SK-N-SH treated with all-trans-retinoic acid at 6 μM for 48 hours (cell line): ENCODE measurements at regions not wholly inside any gene's neighbourhood (a gene's known extent, or its start where the extent isn't known, plus 50 kb on each side); places are given as distances from the start of the nearest gene placed in this dataset.

Experiments used
- ARNTL ChIP-seq: fragments of 450-650 bp; formaldehyde crosslinking; IDR thresholded peaks from 2 replicates; pipeline ENCODE4 v1.5.0; 2020; ENCODE audit warnings: low read depth, mild to moderate bottlenecking, moderate library complexity, borderline replicate concordance
- ESRRG ChIP-seq: fragments of 250-450 bp; sonication (Bioruptor Pico); IDR thresholded peaks from 2 replicates; pipeline ENCODE4 v1.6.1; 2021; ENCODE audit warnings: mild to moderate bottlenecking
- GLIS3 ChIP-seq: fragments of 250-450 bp; sonication (Bioruptor Pico); IDR thresholded peaks from 2 replicates; pipeline ENCODE4 v1.5.0; 2020; ENCODE audit warnings: mild to moderate bottlenecking, moderate library complexity
- OSR1 ChIP-seq: fragments of 250-450 bp; sonication (Bioruptor Pico); IDR thresholded peaks from 2 replicates; pipeline ENCODE4 v1.8.0; 2022; ENCODE audit warnings: moderate library complexity, mild to moderate bottlenecking, inconsistent platforms
- POU6F1 ChIP-seq: fragments of 250-450 bp; sonication (Bioruptor Pico); IDR thresholded peaks from 2 replicates; pipeline ENCODE4 v1.8.0; 2021; ENCODE audit warnings: low read depth, mild to moderate bottlenecking, moderate library complexity, borderline replicate concordance
- PPARA ChIP-seq: fragments of 250-450 bp; sonication (Bioruptor Pico); IDR thresholded peaks from 2 replicates; pipeline ENCODE4 v1.5.0; 2020; ENCODE audit warnings: mild to moderate bottlenecking, borderline replicate concordance
- RARB ChIP-seq: fragments of 250-450 bp; sonication (Bioruptor Pico); IDR thresholded peaks from 2 replicates; pipeline ENCODE4 v1.8.0; 2021; ENCODE audit warnings: mild to moderate bottlenecking, moderate library complexity
- TSHZ2 ChIP-seq: fragments of 250-450 bp; sonication (Bioruptor Pico); IDR thresholded peaks from 2 replicates; pipeline ENCODE4 v1.5.0; 2020; ENCODE audit warnings: mild to moderate bottlenecking, moderate library complexity
- ZC3H10 ChIP-seq: fragments of 250-450 bp; sonication (Bioruptor Pico); IDR thresholded peaks from 2 replicates; pipeline ENCODE4 v1.5.1; 2021; ENCODE audit warnings: mild to moderate bottlenecking, moderate library complexity
- ZFP3 ChIP-seq: fragments of 250-450 bp; sonication (Bioruptor Pico); IDR thresholded peaks from 2 replicates; pipeline ENCODE4 v1.5.0; 2020; ENCODE audit warnings: mild to moderate bottlenecking, moderate library complexity
- ZNF70 ChIP-seq: fragments of 450-650 bp; formaldehyde crosslinking; IDR thresholded peaks from 2 replicates; pipeline ENCODE4 v1.5.0; 2020; ENCODE audit warnings: mild to moderate bottlenecking, moderate library complexity
- ZNF8 ChIP-seq: fragments of 450-650 bp; formaldehyde crosslinking; IDR thresholded peaks from 2 replicates; pipeline ENCODE4 v1.5.0; 2020; ENCODE audit warnings: mild to moderate bottlenecking, moderate library complexity

GRCh38 chr4:179624768-179625181, 2182.5 kb upstream of the AGA start:
- no peak for TF ChIP-seq POU6F1 (CRISPR knock-in tag)
- TF ChIP-seq ZNF70 (CRISPR knock-in tag), result no peak
- TF ChIP-seq GLIS3 (CRISPR knock-in tag), result no peak
- TF ChIP-seq ZNF8 (CRISPR knock-in tag), result no peak
- TF ChIP-seq RARB (CRISPR knock-in tag), result no peak
- no peak for TF ChIP-seq PPARA (CRISPR knock-in tag)
- TF ChIP-seq OSR1, result no peak
- no peak for TF ChIP-seq TSHZ2
- no peak for TF ChIP-seq ZC3H10 (CRISPR knock-in tag)
- no peak for TF ChIP-seq ZFP3 (CRISPR knock-in tag)
- TF ChIP-seq ARNTL (CRISPR knock-in tag), result no peak
- TF ChIP-seq ESRRG (CRISPR knock-in tag), result no peak
